ENCODE measurements at regions not wholly inside any gene's neighbourhood (a gene's known extent, or its start where the extent isn't known, plus 50 kb on each side); places are given as distances from the start of the nearest gene placed in this dataset.

- TF ChIP-seq YY1 (IDR thresholded peaks at IDR 0.05) (no peak), MAX (IDR thresholded peaks at IDR 0.05) (no peak), JUND (IDR thresholded peaks at IDR 0.05) (no peak), RAD21 (IDR thresholded peaks at IDR 0.05) (no peak), GABPA (IDR thresholded peaks at IDR 0.05 in 1 of 2, conservative IDR thresholded peaks at IDR 0.05 in 1 of 2) (no peak), NR2F2 (IDR thresholded peaks at IDR 0.05) (no peak), RXRA (IDR thresholded peaks at IDR 0.05) (no peak)
- TF ChIP-seq, protein P1, sequence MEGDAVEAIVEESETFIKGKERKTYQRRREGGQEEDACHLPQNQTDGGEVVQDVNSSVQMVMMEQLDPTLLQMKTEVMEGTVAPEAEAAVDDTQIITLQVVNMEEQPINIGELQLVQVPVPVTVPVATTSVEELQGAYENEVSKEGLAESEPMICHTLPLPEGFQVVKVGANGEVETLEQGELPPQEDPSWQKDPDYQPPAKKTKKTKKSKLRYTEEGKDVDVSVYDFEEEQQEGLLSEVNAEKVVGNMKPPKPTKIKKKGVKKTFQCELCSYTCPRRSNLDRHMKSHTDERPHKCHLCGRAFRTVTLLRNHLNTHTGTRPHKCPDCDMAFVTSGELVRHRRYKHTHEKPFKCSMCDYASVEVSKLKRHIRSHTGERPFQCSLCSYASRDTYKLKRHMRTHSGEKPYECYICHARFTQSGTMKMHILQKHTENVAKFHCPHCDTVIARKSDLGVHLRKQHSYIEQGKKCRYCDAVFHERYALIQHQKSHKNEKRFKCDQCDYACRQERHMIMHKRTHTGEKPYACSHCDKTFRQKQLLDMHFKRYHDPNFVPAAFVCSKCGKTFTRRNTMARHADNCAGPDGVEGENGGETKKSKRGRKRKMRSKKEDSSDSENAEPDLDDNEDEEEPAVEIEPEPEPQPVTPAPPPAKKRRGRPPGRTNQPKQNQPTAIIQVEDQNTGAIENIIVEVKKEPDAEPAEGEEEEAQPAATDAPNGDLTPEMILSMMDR (IDR thresholded peaks at IDR 0.05; ENCODE audit: low read depth, low read length, missing input control) = no peak
- TF ChIP-seq, protein P2, sequence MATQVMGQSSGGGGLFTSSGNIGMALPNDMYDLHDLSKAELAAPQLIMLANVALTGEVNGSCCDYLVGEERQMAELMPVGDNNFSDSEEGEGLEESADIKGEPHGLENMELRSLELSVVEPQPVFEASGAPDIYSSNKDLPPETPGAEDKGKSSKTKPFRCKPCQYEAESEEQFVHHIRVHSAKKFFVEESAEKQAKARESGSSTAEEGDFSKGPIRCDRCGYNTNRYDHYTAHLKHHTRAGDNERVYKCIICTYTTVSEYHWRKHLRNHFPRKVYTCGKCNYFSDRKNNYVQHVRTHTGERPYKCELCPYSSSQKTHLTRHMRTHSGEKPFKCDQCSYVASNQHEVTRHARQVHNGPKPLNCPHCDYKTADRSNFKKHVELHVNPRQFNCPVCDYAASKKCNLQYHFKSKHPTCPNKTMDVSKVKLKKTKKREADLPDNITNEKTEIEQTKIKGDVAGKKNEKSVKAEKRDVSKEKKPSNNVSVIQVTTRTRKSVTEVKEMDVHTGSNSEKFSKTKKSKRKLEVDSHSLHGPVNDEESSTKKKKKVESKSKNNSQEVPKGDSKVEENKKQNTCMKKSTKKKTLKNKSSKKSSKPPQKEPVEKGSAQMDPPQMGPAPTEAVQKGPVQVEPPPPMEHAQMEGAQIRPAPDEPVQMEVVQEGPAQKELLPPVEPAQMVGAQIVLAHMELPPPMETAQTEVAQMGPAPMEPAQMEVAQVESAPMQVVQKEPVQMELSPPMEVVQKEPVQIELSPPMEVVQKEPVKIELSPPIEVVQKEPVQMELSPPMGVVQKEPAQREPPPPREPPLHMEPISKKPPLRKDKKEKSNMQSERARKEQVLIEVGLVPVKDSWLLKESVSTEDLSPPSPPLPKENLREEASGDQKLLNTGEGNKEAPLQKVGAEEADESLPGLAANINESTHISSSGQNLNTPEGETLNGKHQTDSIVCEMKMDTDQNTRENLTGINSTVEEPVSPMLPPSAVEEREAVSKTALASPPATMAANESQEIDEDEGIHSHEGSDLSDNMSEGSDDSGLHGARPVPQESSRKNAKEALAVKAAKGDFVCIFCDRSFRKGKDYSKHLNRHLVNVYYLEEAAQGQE (IDR thresholded peaks at IDR 0.05) = no peak
- TF ChIP-seq, protein P3, sequence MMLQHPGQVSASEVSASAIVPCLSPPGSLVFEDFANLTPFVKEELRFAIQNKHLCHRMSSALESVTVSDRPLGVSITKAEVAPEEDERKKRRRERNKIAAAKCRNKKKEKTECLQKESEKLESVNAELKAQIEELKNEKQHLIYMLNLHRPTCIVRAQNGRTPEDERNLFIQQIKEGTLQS (IDR thresholded peaks at IDR 0.05) = no peak
Measured at GRCh38 chr18:39990540-39990939, 1964.5 kb upstream of the PIK3C3 start.

Measured in liver (tissue), 3 donors.